ENCODE measurements at regions not wholly inside any gene's neighbourhood (a gene's known extent, or its start where the extent isn't known, plus 50 kb on each side); places are given as distances from the start of the nearest gene placed in this dataset.

DNA sequence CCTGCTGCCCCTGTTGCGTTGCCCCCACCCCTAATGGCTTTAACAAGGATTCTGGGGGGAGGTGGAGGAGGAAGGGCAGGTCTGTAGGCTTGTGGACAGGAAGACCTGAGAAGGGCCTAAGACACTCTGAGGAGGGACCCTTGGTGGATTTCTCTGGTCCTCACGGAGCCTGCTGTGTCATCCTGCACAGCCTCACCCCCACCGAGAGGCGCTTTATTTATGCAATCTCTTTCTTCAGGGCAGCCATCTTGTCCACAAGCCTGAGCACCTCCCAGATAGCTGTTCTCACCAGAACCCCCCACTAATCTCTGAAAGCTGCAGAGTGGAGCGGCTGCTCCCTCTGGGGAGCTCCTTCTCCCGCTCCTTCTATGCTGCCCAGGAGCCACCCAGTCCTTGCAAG lies 59.3 kb upstream of the MLN start:
- TF ChIP-seq, protein P1, sequence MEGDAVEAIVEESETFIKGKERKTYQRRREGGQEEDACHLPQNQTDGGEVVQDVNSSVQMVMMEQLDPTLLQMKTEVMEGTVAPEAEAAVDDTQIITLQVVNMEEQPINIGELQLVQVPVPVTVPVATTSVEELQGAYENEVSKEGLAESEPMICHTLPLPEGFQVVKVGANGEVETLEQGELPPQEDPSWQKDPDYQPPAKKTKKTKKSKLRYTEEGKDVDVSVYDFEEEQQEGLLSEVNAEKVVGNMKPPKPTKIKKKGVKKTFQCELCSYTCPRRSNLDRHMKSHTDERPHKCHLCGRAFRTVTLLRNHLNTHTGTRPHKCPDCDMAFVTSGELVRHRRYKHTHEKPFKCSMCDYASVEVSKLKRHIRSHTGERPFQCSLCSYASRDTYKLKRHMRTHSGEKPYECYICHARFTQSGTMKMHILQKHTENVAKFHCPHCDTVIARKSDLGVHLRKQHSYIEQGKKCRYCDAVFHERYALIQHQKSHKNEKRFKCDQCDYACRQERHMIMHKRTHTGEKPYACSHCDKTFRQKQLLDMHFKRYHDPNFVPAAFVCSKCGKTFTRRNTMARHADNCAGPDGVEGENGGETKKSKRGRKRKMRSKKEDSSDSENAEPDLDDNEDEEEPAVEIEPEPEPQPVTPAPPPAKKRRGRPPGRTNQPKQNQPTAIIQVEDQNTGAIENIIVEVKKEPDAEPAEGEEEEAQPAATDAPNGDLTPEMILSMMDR (conservative IDR thresholded peaks at IDR 0.05) = no peak
- no peak overlapping the region for H3K27ac ChIP-seq

DNA sequence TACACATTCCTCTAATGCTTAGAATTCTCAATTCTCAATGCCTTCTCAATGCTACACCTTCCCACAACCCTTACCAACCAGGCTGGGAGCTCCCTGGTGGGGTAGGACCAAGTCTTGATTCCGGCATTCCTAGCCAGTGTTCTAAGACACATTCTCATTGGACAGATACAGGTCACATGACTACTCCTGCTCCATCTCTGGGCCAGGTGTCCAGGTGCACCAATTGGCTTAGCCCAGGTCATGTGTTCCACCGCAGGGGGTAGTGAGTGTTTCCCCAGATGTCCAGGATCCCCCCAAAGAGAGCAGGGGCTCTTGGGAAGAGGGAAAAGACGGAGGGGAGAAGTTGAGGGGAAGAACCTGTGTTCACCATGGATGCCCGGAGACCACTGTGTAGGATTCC lies 58.7 kb upstream of the MLN start:
- TF ChIP-seq, protein P1 (conservative IDR thresholded peaks at IDR 0.05) = no peak
- H3K27ac ChIP-seq = no peak overlapping the region

DNA sequence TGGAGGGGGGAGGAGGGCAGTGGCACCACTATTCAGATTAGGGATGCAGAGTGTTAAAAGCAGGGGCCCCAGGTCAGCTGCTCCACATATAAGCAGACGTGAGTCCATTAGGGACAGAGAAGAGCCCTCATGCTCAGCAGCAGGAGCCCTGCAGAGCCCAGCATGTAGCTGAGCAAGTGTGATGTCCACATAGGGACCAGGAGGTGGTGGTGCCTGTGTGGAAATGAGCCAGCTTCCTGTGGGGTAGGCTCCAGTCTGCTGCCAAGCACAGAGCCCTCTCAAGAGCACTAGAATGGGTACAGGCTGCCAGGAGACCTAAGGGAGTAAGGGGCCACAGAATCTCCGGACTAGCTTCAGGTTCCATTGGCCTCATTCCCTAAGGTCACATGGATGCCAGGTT lies 57.9 kb upstream of the MLN start:
- no peak overlapping the region for H3K27ac ChIP-seq

DNA sequence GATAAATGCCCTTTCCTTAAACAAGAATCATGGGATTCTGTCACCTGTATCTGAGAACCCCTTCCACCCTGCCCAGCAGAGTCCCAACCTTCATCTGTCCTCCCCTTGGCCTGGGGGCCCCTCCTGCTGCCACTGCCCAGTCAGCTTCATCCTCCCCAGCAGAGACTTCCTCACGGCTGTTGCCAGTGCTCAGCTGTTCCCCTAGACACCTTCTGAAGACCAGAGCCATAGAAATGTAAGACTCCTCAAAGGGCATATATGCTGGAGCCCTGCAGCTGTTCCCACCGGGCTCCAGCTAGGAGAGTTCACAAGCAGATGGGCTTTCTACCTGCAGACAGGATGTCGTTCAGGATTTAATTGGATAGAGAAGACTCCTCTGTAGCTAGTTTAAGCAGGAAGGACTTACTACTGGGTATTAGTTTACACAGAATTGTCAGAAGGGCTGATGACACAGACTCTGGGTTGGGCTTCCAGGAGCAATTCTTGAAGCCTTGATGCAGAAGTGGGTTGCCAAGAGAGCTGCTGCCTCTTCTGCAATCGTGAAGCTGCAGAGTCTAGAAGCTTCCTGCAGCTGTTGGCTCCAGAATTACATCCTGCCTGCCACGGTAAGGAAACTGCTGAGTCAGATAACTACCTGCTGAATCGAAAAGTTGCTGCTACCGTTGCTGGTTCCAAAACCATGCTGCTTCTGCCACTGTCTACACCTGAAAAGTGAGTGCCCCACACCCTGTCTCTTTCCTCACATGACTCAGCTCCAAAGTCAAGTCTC lies 57.1 kb upstream of the MLN start:
- TF ChIP-seq, protein P1 (conservative IDR thresholded peaks at IDR 0.05) = no peak
- H3K27ac ChIP-seq = peak overlapping the region; percentile 28; the same call in 1 of the 2 replicates

More for the DNA sequence above, 57.9 kb upstream of the MLN start:
- TF ChIP-seq, protein P1 (conservative IDR thresholded peaks at IDR 0.05) = no peak

DNA sequence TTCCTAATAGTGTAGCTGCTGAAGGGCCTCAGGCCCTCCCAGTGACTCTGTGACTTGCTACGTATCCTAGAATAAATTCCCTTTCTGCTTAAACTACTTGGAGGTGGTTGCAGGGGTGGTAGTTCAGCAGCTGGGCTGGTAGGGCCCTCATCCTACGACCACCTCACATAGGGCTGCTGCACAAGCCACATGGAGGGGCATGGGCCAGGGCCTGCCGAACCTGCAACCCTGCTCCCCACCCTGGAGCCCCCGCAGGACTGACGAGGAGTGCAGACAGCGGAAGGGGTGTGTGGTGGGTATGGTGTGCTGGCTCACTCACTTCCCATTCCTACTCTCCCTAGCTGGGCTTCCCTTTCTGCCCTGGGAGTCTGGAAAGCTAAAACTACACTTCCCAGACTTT lies 56.2 kb upstream of the MLN start:
- H3K27ac ChIP-seq = no peak overlapping the region
- TF ChIP-seq, protein P1 (conservative IDR thresholded peaks at IDR 0.05) = no peak

DNA sequence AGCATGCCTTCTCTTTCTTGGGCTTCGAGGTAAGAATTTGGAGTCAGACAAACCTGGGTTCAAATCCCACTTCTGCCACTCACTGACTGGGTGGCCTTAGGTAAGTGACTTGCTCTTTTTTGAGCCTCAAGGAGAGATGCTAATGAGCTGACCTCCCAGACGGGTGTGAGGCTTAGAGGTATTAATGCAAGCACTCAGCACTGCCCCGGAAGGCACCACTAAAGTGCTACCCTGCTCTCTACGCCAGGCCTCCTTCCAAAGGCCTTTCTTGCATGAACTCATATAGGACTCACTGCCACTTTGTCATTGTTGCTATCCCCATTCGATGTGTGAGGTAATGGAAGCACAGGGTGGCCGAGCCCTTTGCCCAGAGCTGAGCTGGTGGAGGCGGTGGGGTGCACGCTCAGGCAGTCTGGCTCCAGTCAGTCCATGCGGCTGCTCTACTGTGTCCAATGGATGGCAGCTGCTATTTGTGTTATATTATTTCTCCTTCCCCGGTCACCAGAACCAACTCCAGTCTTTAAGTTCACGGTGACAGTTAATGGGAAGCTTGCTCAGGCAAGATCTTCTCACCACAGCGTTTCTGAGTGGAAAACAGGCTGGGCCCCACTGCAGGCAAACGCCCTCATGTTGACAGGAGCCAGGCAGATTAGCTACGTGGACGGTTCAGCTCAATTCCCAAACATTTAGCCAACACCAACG lies 55.2 kb upstream of the MLN start:
- TF ChIP-seq, protein P1 (conservative IDR thresholded peaks at IDR 0.05) = no peak
- no peak overlapping the region for H3K27ac ChIP-seq

DNA sequence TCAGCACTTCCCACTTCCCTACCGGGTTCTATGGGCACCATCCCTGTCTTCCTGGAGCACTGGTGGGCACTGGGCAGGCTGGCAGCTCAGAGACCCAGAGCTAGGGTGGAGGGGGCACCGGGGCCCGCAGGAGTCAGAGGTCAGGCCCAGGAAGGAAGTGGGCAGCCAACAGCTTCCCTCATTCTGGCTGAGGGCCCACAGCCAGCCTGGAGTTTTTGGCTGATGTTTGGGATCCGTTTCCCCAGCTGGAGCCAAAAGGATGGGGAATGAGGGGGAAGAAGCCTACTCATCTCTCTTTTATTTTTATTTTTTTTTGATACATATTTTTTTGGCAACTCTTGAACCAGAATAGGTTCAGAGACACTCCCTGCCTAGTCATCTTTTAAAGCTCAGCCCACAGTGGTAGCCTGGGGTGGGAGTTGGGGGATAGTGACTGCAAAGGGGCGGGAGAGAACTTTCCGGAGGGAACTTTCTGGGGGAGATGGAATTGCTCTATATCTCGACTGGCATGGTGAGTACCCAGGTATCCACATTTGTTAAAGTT lies 54.2 kb upstream of the MLN start:
- TF ChIP-seq, protein P1 (conservative IDR thresholded peaks at IDR 0.05) = no peak
- H3K27ac ChIP-seq = no peak overlapping the region
